DOHH2 (cell line): ENCODE measurements at regions not wholly inside any gene's neighbourhood (a gene's known extent, or its start where the extent isn't known, plus 50 kb on each side); places are given as distances from the start of the nearest gene placed in this dataset.

Experiments used
- H3F3A ChIP-seq: fragments of 200-600 bp; sonication (generic), shearing (Covaris generic); 2 replicates; pipeline ENCODE4 v1.6.0; 2016; ENCODE audit warnings: antibody characterized with exemption, mild to moderate bottlenecking; ENCODE audit not compliant: control insufficient read depth, insufficient read depth
- H3K27ac ChIP-seq: fragments of 200-600 bp; sonication (generic); 2 replicates; pipeline ENCODE4 v1.5.1; 2014; ENCODE audit warnings: low read depth, mild to moderate bottlenecking, low read length, moderate library complexity
- H3K27me3 ChIP-seq: fragments of 200-600 bp; sonication (generic); 2 replicates; pipeline ENCODE4 v1.6.1; 2014; ENCODE audit warnings: mild to moderate bottlenecking, low read length, mixed read lengths; ENCODE audit not compliant: control insufficient read depth
- H3K36me3 ChIP-seq: fragments of 200-600 bp; sonication (generic); 2 replicates; pipeline ENCODE4 v1.6.1; 2014; ENCODE audit warnings: mild to moderate bottlenecking, low read length, moderate library complexity, mixed read lengths; ENCODE audit not compliant: control insufficient read depth
- H3K4me1 ChIP-seq: fragments of 200-600 bp; sonication (generic); 2 replicates; pipeline ENCODE4 v1.6.1; 2014; ENCODE audit warnings: mild to moderate bottlenecking, low read length, mixed read lengths; ENCODE audit not compliant: control insufficient read depth
- H3K4me2 ChIP-seq: fragments of 200-600 bp; sonication (generic); 2 replicates; pipeline ENCODE4 v1.6.0; 2014; ENCODE audit warnings: mild to moderate bottlenecking, low read length, moderate library complexity
- H3K4me3 ChIP-seq: fragments of 200-600 bp; sonication (generic); 2 replicates; pipeline ENCODE4 v1.5.1; 2014; ENCODE audit warnings: mild to moderate bottlenecking, low read length, mixed read lengths
- H3K79me2 ChIP-seq: fragments of 200-600 bp; sonication (generic); 2 replicates; pipeline ENCODE4 v1.6.1; 2014; ENCODE audit warnings: mild to moderate bottlenecking, low read length, mixed read lengths; ENCODE audit not compliant: control insufficient read depth
- H3K9me2 ChIP-seq: fragments of 200-600 bp; sonication (generic); replicated peaks from 2 replicates; pipeline ENCODE4 v1.6.1; 2014; ENCODE audit warnings: mild to moderate bottlenecking, low read length, mixed read lengths; ENCODE audit not compliant: control insufficient read depth
- H3K9me3 ChIP-seq: fragments of 200-600 bp; sonication (generic); 2 replicates; pipeline ENCODE4 v1.6.1; 2014; ENCODE audit warnings: antibody characterized with exemption, low read length, mixed read lengths; ENCODE audit not compliant: control insufficient read depth, insufficient read depth
- H4K20me1 ChIP-seq: fragments of 200-600 bp; sonication (generic); 2 replicates; pipeline ENCODE4 v1.6.0; 2014; ENCODE audit warnings: low read depth, mild to moderate bottlenecking, antibody characterized with exemption, low read length, moderate library complexity; ENCODE audit not compliant: control insufficient read depth, insufficient read depth
- CTCF ChIP-seq: fragments of 200-600 bp; sonication (generic); IDR thresholded peaks from one replicate; pipeline ENCODE4 v1.5.1; 2014; ENCODE audit warnings: antibody characterized with exemption, mild to moderate bottlenecking, low read depth, low read length; ENCODE audit not compliant: poor library complexity, severe bottlenecking
- EZH2phosphoT487 ChIP-seq: fragments of 200-600 bp; sonication (generic); IDR thresholded peaks from 2 replicates; pipeline ENCODE4 v1.6.1; 2017; ENCODE audit warnings: borderline replicate concordance, mild to moderate bottlenecking, antibody characterized with exemption, low read length, moderate library complexity, mixed read lengths

GRCh38 chr1:104378414-104378813 is 628.7 kb downstream of the AMY1C start:
- no peak overlapping the region for H3K27ac ChIP-seq
- no peaks in the 10 kb centered on the region for H3K4me1 ChIP-seq
- no peaks in the 10 kb centered on the region for H3K9me2 ChIP-seq
- H3K27me3 ChIP-seq, result no peaks in the 10 kb centered on the region
- no peaks in the 10 kb centered on the region for H3K36me3 ChIP-seq
- TF ChIP-seq EZH2phosphoT487 (no peak), CTCF (no peak)
- H3F3A ChIP-seq, result no peaks in the 10 kb centered on the region
- H4K20me1 ChIP-seq, result no peaks in the 10 kb centered on the region
- H3K9me3 ChIP-seq, result no peaks in the 10 kb centered on the region
- no peaks in the 10 kb centered on the region for H3K79me2 ChIP-seq
- H3K4me3 ChIP-seq, result no peak overlapping the region
- no peak overlapping the region for H3K4me2 ChIP-seq

- Histone ChIP-seq H3K27ac (no peak overlapping the region), H3K9me3 (no peaks in the 10 kb centered on the region), H3K4me2 (no peak overlapping the region)
Observed at GRCh38 chr1:104380003-104380402, 630.3 kb downstream of the AMY1C start.

GRCh38 chr1:104387716-104388508 is 638.2 kb downstream of the AMY1C start:
- H4K20me1 ChIP-seq, result no peaks in the 10 kb centered on the region
- H3K4me3 ChIP-seq, result no peak overlapping the region
- TF ChIP-seq CTCF, result no peak
- TF ChIP-seq EZH2phosphoT487, result no peak
- H3K27ac ChIP-seq, result no peak overlapping the region
- H3K4me1 ChIP-seq, result no peaks in the 10 kb centered on the region
- H3K27me3 ChIP-seq, result no peaks in the 10 kb centered on the region
- no peaks in the 10 kb centered on the region for H3K79me2 ChIP-seq
- H3K4me2 ChIP-seq, result no peak overlapping the region
- H3K9me2 ChIP-seq, result no peaks in the 10 kb centered on the region
- H3K36me3 ChIP-seq, result no peaks in the 10 kb centered on the region
- no peaks in the 10 kb centered on the region for H3F3A ChIP-seq
- H3K9me3 ChIP-seq, result no peaks in the 10 kb centered on the region

More at GRCh38 chr1:104380003-104380402, 630.3 kb downstream of the AMY1C start:
- no peaks in the 10 kb centered on the region for H3K4me1 ChIP-seq
- H3K79me2 ChIP-seq, result no peaks in the 10 kb centered on the region
- no peak overlapping the region for H3K4me3 ChIP-seq
- no peaks in the 10 kb centered on the region for H3K36me3 ChIP-seq
- no peaks in the 10 kb centered on the region for H3F3A ChIP-seq
- H3K9me2 ChIP-seq, result no peaks in the 10 kb centered on the region
- no peaks in the 10 kb centered on the region for H3K27me3 ChIP-seq
- H4K20me1 ChIP-seq, result no peaks in the 10 kb centered on the region
- no peak for TF ChIP-seq EZH2phosphoT487

- no peaks in the 10 kb centered on the region for H3K79me2 ChIP-seq
- H3K4me1 ChIP-seq, result no peaks in the 10 kb centered on the region
- no peaks in the 10 kb centered on the region for H3K9me3 ChIP-seq
- H3K4me2 ChIP-seq, result no peak overlapping the region
- H3K9me2 ChIP-seq, result no peaks in the 10 kb centered on the region
- no peak overlapping the region for H3K4me3 ChIP-seq
- TF ChIP-seq CTCF, result no peak
- TF ChIP-seq EZH2phosphoT487, result no peak
- H4K20me1 ChIP-seq, result no peaks in the 10 kb centered on the region
- no peaks in the 10 kb centered on the region for H3K36me3 ChIP-seq
- no peak overlapping the region for H3K27ac ChIP-seq
- no peaks in the 10 kb centered on the region for H3K27me3 ChIP-seq
- H3F3A ChIP-seq, result no peaks in the 10 kb centered on the region
Observed at GRCh38 chr1:104392552-104392951, 642.9 kb downstream of the AMY1C start.
